RWPE1 (cell line): ENCODE measurements at regions not wholly inside any gene's neighbourhood (a gene's known extent, or its start where the extent isn't known, plus 50 kb on each side); places are given as distances from the start of the nearest gene placed in this dataset.
A peak's percentile ranks its signal among the peaks of the same experiment; 100 is the strongest.

Experiments
- CTCF ChIA-PET: fragments of 350-600 bp; sonication (Branson Sonifier 250); formaldehyde crosslinking; extraction: SDS; loops from one replicate; lab custom pipeline; 2021; lab: Yijun Ruan, JAX
- POLR2A ChIA-PET: fragments of 400-600 bp; formaldehyde crosslinking; extraction: SDS; loops from one replicate; lab custom pipeline; 2020; ENCODE audit warnings: antibody characterized with exemption; ENCODE audit not compliant: low non-redundant PET; lab: Yijun Ruan, JAX
- DNase-seq: peaks from one replicate; pipeline ENCODE4 v3.0.0; 2012; ENCODE audit warnings: low spot score
- H3K27ac ChIP-seq: fragments of 450-650 bp; 2 replicates; pipeline ENCODE4 v1.5.1; 2017
- CTCF ChIP-seq: fragments of 450-650 bp; conservative IDR thresholded peaks from 2 replicates; pipeline ENCODE4 v1.5.1; 2017; ENCODE audit warnings: low read depth, mild to moderate bottlenecking

- peak; percentile 5 for DNase-seq
Measured at GRCh38 chr6:140897804-140898573, 1234.7 kb upstream of the GJE1 start.

GRCh38 chr6:140897349-140897748, 1235.4 kb upstream of the GJE1 start:
- ChIA-PET POLR2A (no interaction called here), CTCF (interaction anchor here (0.6 kb wide), 1 partner anchor 268 kb away, joined by 3 read pairs; no protein-coding TSS in a partner anchor)
- no peak for TF ChIP-seq CTCF
- H3K27ac ChIP-seq, result no peak overlapping the region
- DNase-seq, result no peak

More at GRCh38 chr6:140897804-140898573, 1234.7 kb upstream of the GJE1 start:
- POLR2A ChIA-PET, result no interaction called here
- CTCF ChIA-PET, result interaction anchor here (0.6 kb wide), 1 partner anchor 269 kb away, joined by 3 read pairs; no protein-coding TSS in a partner anchor
- no peak for TF ChIP-seq CTCF
- H3K27ac ChIP-seq, result no peak overlapping the region

GRCh38 chr6:140893432-140893831, 1239.3 kb upstream of the GJE1 start:
- CTCF ChIA-PET, result no interaction called here
- POLR2A ChIA-PET, result no interaction called here
- no peak for DNase-seq
- H3K27ac ChIP-seq, result no peak overlapping the region
- TF ChIP-seq CTCF, result no peak

- H3K27ac ChIP-seq, result no peak overlapping the region
- TF ChIP-seq CTCF, result no peak
- CTCF ChIA-PET, result interaction anchor here (0.7 kb wide), 1 partner anchor 701 kb away, joined by 4 read pairs; no protein-coding TSS in a partner anchor
- peak; percentile 34 for DNase-seq
- POLR2A ChIA-PET, result no interaction called here
Measured at GRCh38 chr6:140879946-140880345, 1252.8 kb upstream of the GJE1 start.

GRCh38 chr6:140874066-140874465, 1258.7 kb upstream of the GJE1 start:
- no peak for TF ChIP-seq CTCF
- DNase-seq, result no peak
- POLR2A ChIA-PET, result no interaction called here
- CTCF ChIA-PET, result no interaction called here
- no peak overlapping the region for H3K27ac ChIP-seq

GRCh38 chr6:140872885-140873284, 1259.8 kb upstream of the GJE1 start:
- TF ChIP-seq CTCF, result no peak
- no peak for DNase-seq
- no peak overlapping the region for H3K27ac ChIP-seq
- ChIA-PET CTCF (no interaction called here), POLR2A (interaction anchor here (0.6 kb wide), 1 partner anchor 428 kb away, joined by 5 read pairs; no protein-coding TSS in a partner anchor)
